Karpas-422 (cell line): ENCODE measurements at regions not wholly inside any gene's neighbourhood (a gene's known extent, or its start where the extent isn't known, plus 50 kb on each side); places are given as distances from the start of the nearest gene placed in this dataset.

Experiments
- DNase-seq: peaks from one replicate; pipeline ENCODE4 v3.0.0-alpha.2; 2015
- H2AFZ ChIP-seq: fragments of 200-600 bp; sonication (generic); 2 replicates; pipeline ENCODE4 v1.6.1; 2014; ENCODE audit warnings: antibody characterized with exemption, low read length, mixed read lengths
- H3K27ac ChIP-seq: fragments of 200-600 bp; sonication (generic); 2 replicates; pipeline ENCODE4 v1.5.1; 2014; ENCODE audit warnings: mild to moderate bottlenecking, low read length, moderate library complexity
- H3K27me3 ChIP-seq: fragments of 200-600 bp; sonication (generic); 2 replicates; pipeline ENCODE4 v1.6.1; 2014; ENCODE audit warnings: low read length, mixed read lengths
- H3K36me3 ChIP-seq: fragments of 200-600 bp; sonication (generic); 2 replicates; pipeline ENCODE4 v1.6.1; 2014; ENCODE audit warnings: low read length, mixed read lengths; ENCODE audit not compliant: insufficient read depth
- H3K4me1 ChIP-seq: fragments of 200-600 bp; sonication (generic); 2 replicates; pipeline ENCODE4 v1.6.1; 2014; ENCODE audit warnings: mild to moderate bottlenecking, low read length, mixed read lengths
- H3K4me2 ChIP-seq: fragments of 200-600 bp; sonication (generic); 2 replicates; pipeline ENCODE4 v1.6.1; 2014; ENCODE audit warnings: low read length, low read depth, mild to moderate bottlenecking; ENCODE audit not compliant: poor library complexity, severe bottlenecking
- H3K4me3 ChIP-seq: fragments of 200-600 bp; sonication (generic); 2 replicates; pipeline ENCODE4 v1.5.1; 2014; ENCODE audit warnings: mild to moderate bottlenecking, antibody characterized with exemption, low read length, mixed read lengths
- H3K79me2 ChIP-seq: fragments of 200-600 bp; sonication (generic); 2 replicates; pipeline ENCODE4 v1.6.1; 2014; ENCODE audit warnings: mild to moderate bottlenecking, low read length, mixed read lengths
- H3K9ac ChIP-seq: fragments of 200-600 bp; sonication (generic); 2 replicates; pipeline ENCODE4 v1.6.0; 2014; ENCODE audit warnings: low read length
- H3K9me2 ChIP-seq: fragments of 200-600 bp; sonication (generic), shearing (Covaris generic); replicated peaks from 2 replicates; pipeline ENCODE4 v1.6.0; 2014; ENCODE audit warnings: mild to moderate bottlenecking, low read length, moderate library complexity; ENCODE audit not compliant: insufficient read depth
- H3K9me3 ChIP-seq: fragments of 300-700, 200-600 bp; sonication (generic); 2 replicates; pipeline ENCODE4 v1.6.1; 2014; ENCODE audit warnings: low read length, mixed read lengths
- H4K20me1 ChIP-seq: fragments of 200-600 bp; sonication (generic); 2 replicates; pipeline ENCODE4 v1.6.1; 2014; ENCODE audit warnings: mild to moderate bottlenecking, antibody characterized with exemption, low read length, low read depth; ENCODE audit not compliant: insufficient read depth

DNA sequence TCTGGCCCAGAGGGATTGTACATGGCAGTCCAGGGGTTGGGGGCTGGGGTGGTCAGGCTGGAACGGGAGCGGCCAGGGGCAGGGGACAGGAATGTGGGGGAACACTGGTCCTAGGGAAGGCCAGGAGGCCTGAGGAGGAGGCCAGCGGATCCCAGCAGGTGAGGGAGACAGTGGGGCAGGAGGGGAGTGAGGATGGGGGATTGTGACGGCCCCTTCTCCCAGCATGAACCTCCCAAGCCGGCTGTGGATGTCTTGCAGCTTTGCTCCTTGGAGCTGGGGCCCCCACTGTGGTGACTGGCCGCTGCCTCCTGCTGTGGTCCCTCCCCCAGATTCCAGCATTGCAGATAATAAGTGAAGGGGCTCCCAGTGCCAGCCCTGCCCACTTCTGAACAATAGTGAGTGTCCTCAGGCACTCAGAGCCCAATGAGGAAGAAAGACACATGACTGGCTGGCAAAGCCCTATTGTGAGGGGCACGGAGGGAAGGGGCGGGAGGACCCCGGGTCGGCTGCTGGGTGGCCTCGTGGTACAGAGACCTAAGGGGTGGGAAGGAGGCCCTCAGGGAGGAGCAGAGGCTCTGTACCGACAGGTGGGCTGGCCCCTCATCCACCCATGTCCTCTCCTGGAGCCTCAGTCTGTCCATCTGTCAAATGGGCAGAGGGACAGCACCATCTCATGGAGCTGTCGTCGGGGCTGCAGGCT is 215.0 kb downstream of the KIF26A start:
- DNase-seq, result no peak
- Histone ChIP-seq H3K9me3 (no peaks in the 10 kb centered on the region), H3K36me3 (no peaks in the 10 kb centered on the region), H4K20me1 (no peaks in the 10 kb centered on the region), H3K27me3 (no peaks in the 10 kb centered on the region), H3K4me1 (no peaks in the 10 kb centered on the region), H3K79me2 (no peaks in the 10 kb centered on the region), H3K4me3 (no peak overlapping the region), H3K4me2 (no peak overlapping the region), H3K27ac (no peak overlapping the region), H3K9me2 (no peaks in the 10 kb centered on the region), H3K9ac (no peak overlapping the region), H2AFZ (no peak overlapping the region)

- no peaks in the 10 kb centered on the region for H3K36me3 ChIP-seq
- DNase-seq, result no peak
- H3K4me1 ChIP-seq, result no peaks in the 10 kb centered on the region
- H3K27ac ChIP-seq, result no peak overlapping the region
- H3K27me3 ChIP-seq, result no peaks in the 10 kb centered on the region
- no peaks in the 10 kb centered on the region for H3K79me2 ChIP-seq
- no peaks in the 10 kb centered on the region for H4K20me1 ChIP-seq
- no peak overlapping the region for H3K4me3 ChIP-seq
- no peaks in the 10 kb centered on the region for H3K9me3 ChIP-seq
- no peak overlapping the region for H3K9ac ChIP-seq
- H2AFZ ChIP-seq, result no peak overlapping the region
- no peaks in the 10 kb centered on the region for H3K9me2 ChIP-seq
- H3K4me2 ChIP-seq, result no peak overlapping the region
Observed at GRCh38 chr14:104353921-104354701, 215.7 kb downstream of the KIF26A start.

DNA sequence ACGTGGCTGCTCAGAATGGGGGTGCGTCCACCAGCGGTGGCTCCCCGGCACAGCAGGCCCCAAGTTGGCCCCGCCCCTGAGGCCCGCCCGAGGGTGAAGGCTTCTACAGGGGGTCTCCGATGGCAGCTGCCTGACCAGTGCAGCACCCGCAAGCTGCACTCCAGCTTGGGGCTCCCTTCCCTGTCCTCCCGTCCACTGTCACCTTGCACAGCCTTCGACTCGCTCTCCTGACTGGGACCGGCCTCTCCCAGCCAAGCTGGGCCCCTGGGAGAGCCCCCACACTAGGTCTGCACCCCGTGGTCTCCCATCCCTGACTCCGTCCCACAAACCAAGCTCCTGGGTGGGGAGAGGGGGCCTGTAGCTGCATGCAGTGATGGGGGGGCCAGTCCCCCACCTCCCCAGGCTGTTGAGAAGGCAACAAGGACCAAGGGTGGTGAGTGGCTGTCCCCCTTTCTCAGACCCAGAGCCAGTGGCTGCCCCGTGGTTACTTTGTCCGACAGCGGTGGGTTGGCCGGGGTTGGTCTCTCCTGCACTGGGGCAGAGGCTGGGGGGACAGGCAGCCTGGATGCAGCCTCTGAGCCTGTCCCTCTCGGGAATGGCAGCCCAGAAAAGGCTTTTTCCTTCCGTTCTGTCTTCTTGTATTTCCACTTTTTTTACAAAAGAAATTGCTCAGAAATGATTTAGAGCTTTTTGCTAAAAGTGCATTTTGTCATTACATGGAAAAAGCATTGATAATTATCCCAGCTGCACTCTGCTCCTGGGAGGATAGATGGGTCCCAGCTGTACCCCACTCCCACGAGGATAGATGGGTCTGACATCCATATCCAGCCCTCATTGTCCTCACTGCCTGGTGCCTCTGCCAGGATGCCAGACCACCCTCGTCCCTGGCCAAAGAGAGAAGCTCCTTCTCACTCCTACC is 217.0 kb downstream of the KIF26A start:
- Histone ChIP-seq H3K36me3 (no peaks in the 10 kb centered on the region), H3K79me2 (no peaks in the 10 kb centered on the region), H3K4me1 (no peaks in the 10 kb centered on the region), H3K4me2 (no peak overlapping the region), H4K20me1 (0 out of 2 replicates have a peak, but pooled peaks cover 2% of the 10 kb centered on the region), H3K4me3 (no peak overlapping the region), H3K27ac (no peak overlapping the region), H3K9me3 (no peaks in the 10 kb centered on the region), H3K27me3 (no peaks in the 10 kb centered on the region), H3K9me2 (no peaks in the 10 kb centered on the region), H2AFZ (no peak overlapping the region), H3K9ac (no peak overlapping the region)
- no peak for DNase-seq

DNA sequence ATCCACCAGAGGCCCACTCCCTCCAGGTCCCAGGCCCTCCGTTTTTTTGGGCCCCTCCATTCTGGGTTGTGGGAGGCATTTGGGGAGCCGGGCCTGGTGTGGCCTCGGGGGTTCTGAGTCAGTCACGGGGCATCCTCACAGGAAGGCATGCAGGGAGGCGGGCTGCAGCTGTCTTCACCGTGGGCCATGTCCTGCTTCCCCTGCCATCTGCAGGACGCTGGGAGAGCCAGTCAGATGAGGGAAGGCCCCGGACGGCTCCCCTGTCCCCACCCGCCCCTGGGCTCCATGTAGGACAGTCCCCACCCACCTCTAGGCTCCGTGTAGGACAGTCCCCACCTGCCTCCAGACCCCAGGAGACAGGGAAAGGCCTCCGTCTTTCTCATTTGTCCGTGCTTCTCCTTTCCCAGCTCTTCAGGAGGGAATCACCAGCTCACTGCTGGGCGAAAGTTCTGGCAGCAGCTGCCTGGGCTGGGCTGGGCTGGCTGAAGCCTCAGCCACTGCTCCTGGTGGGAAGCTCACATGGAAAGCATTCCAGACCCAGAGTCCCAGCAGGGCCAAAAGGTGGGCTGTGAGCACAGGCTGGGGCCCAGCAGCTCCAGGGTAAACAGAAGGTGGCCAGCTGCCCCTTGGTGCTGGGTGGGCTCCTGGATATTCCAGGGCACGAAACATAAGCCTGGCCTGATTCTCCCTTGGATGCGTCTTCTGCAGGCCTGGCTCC is 217.8 kb downstream of the KIF26A start:
- 0 out of 2 replicates have a peak, but pooled peaks cover 7% of the 10 kb centered on the region for H4K20me1 ChIP-seq
- no peaks in the 10 kb centered on the region for H3K9me3 ChIP-seq
- H3K4me3 ChIP-seq, result no peak overlapping the region
- no peak for DNase-seq
- H3K9ac ChIP-seq, result no peak overlapping the region
- no peak overlapping the region for H3K4me2 ChIP-seq
- no peak overlapping the region for H3K27ac ChIP-seq
- no peaks in the 10 kb centered on the region for H3K79me2 ChIP-seq
- no peaks in the 10 kb centered on the region for H3K27me3 ChIP-seq
- no peaks in the 10 kb centered on the region for H3K9me2 ChIP-seq
- H3K4me1 ChIP-seq, result no peaks in the 10 kb centered on the region
- no peaks in the 10 kb centered on the region for H3K36me3 ChIP-seq
- H2AFZ ChIP-seq, result no peak overlapping the region

- no peak overlapping the region for H3K4me3 ChIP-seq
- no peak overlapping the region for H3K4me2 ChIP-seq
- no peaks in the 10 kb centered on the region for H3K9me2 ChIP-seq
- no peak overlapping the region for H3K27ac ChIP-seq
- H4K20me1 ChIP-seq, result 0 out of 2 replicates have a peak, but pooled peaks cover 7% of the 10 kb centered on the region
- no peaks in the 10 kb centered on the region for H3K36me3 ChIP-seq
- DNase-seq, result no peak
- no peak overlapping the region for H3K9ac ChIP-seq
- H3K4me1 ChIP-seq, result no peaks in the 10 kb centered on the region
- no peaks in the 10 kb centered on the region for H3K27me3 ChIP-seq
- H2AFZ ChIP-seq, result no peak overlapping the region
- H3K9me3 ChIP-seq, result no peaks in the 10 kb centered on the region
- H3K79me2 ChIP-seq, result no peaks in the 10 kb centered on the region
Observed at GRCh38 chr14:104356738-104357688, 218.6 kb downstream of the KIF26A start.

GRCh38 chr14:104357689-104358527 is 219.5 kb downstream of the KIF26A start:
- Histone ChIP-seq H3K79me2 (no peaks in the 10 kb centered on the region), H3K27me3 (no peaks in the 10 kb centered on the region; the same call in 1 of the 2 replicates), H3K36me3 (no peaks in the 10 kb centered on the region), H4K20me1 (0 out of 2 replicates have a peak, but pooled peaks cover 7% of the 10 kb centered on the region), H2AFZ (no peak overlapping the region), H3K4me3 (no peak overlapping the region), H3K9me2 (no peaks in the 10 kb centered on the region), H3K4me2 (no peak overlapping the region), H3K4me1 (no peaks in the 10 kb centered on the region), H3K9me3 (no peaks in the 10 kb centered on the region), H3K9ac (no peak overlapping the region), H3K27ac (no peak overlapping the region)
- no peak for DNase-seq
